Spinal cord (tissue), 9 donors: ENCODE measurements at regions not wholly inside any gene's neighbourhood (a gene's known extent, or its start where the extent isn't known, plus 50 kb on each side); places are given as distances from the start of the nearest gene placed in this dataset.

Source experiments
- DNase-seq, 6 donors: peaks; one replicate each; pipeline versions ENCODE4 v3.0.0 to v3.0.0-alpha.2; 2013 to 2015; ENCODE audit warnings: low spot score in 6 of 6, low read depth in 4 of 6
- H3K27ac ChIP-seq: one replicate; pipeline ENCODE4 v1.5.1; 2013; ENCODE audit warnings: low read depth, low read length, control low read depth
- H3K27me3 ChIP-seq: one replicate; pipeline ENCODE4 v1.6.1; 2013; ENCODE audit warnings: low read length; ENCODE audit not compliant: control insufficient read depth, insufficient read depth
- H3K36me3 ChIP-seq: one replicate; pipeline ENCODE4 v1.6.1; 2013; ENCODE audit warnings: low read length; ENCODE audit not compliant: control insufficient read depth, insufficient read depth
- H3K4me1 ChIP-seq: one replicate; pipeline ENCODE4 v1.6.1; 2013; ENCODE audit warnings: low read length; ENCODE audit not compliant: control insufficient read depth, insufficient read depth
- H3K4me3 ChIP-seq: one replicate; pipeline ENCODE4 v1.5.1; 2013; ENCODE audit warnings: low read depth, low read length, control low read depth
- H3K9me3 ChIP-seq: one replicate; pipeline ENCODE4 v1.6.1; 2013; ENCODE audit warnings: low read length; ENCODE audit not compliant: control insufficient read depth, insufficient read depth
- WGBS: methylation state at CpG from one replicate; pipeline ENCODE4 v1.1.5; 2013; ENCODE audit warnings: missing lambda C conversion rate; ENCODE audit not compliant: insufficient coverage; 5-methylcytosine and 5-hydroxymethylcytosine counted together
- donor health status: healthy.

- no peaks in the 10 kb centered on the region for H3K4me1 ChIP-seq
- H3K9me3 ChIP-seq: no peaks in the 10 kb centered on the region
- no peak overlapping the region for H3K27ac ChIP-seq
- DNase-seq: no peak
- no peaks in the 10 kb centered on the region for H3K27me3 ChIP-seq
- WGBS: 65% methylated on average over 3 of the region's 5 CpGs
- no peaks in the 10 kb centered on the region for H3K36me3 ChIP-seq
- no peak overlapping the region for H3K4me3 ChIP-seq
These were observed 61.9 kb upstream of the PTPRZ1 start for GRCh38 chr7:121810831-121811672.

DNA sequence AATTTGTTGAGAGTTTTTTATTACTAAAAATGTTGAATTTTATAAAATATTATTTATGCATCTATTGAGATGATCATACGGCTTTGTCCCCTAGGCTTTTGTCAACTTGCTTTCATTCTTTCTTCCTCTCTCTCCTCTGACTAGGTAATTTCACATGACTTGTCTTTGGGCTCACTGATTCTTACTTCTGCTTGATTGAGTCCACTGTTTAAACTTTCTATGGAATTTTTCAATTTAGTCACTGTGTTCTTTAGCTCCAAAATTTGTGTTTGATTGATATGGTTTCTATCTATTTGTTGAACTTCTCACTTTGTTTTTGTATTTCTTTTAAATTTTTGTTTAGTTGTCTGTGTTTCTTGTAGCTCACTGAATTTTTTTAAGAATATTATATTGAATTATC, 65.9 kb upstream of the PTPRZ1 start:
- WGBS: no CpG with 5 or more reads among the region's 1 CpG
- no peak overlapping the region for H3K4me3 ChIP-seq
- H3K36me3 ChIP-seq: no peaks in the 10 kb centered on the region
- DNase-seq: no peak
- H3K27ac ChIP-seq: no peak overlapping the region
- peaks cover 3% of the 10 kb centered on the region for H3K9me3 ChIP-seq
- H3K4me1 ChIP-seq: no peaks in the 10 kb centered on the region
- no peaks in the 10 kb centered on the region for H3K27me3 ChIP-seq

DNA sequence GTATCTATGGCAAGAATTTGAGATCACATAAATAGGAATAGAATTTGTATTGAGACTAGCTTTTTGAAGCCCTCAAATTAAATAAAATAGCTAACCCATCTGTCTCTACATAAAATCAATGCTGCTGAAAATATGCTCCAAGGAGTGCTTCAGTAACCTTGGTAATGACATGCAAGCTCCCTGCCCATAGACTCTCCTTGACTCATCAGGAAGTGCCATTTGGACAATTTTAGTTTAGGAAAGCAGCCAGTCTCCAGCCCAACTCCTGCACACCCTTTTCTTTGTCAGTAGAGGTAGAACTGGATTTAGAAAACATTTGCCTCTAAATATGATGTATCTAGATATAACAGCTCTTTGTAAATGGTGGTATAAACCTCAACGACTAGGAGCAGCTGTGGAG, 69.9 kb upstream of the PTPRZ1 start:
- Histone ChIP-seq H3K9me3 (peaks cover 3% of the 10 kb centered on the region), H3K36me3 (no peaks in the 10 kb centered on the region), H3K27me3 (no peaks in the 10 kb centered on the region), H3K4me1 (no peaks in the 10 kb centered on the region), H3K4me3 (no peak overlapping the region), H3K27ac (no peak overlapping the region)
- no CpG with 5 or more reads among the region's 1 CpG for WGBS
- DNase-seq: peak in 1 of 6 donors; percentile 32

- no peak for DNase-seq
- Histone ChIP-seq H3K9me3 (peaks cover 3% of the 10 kb centered on the region), H3K4me1 (no peaks in the 10 kb centered on the region), H3K36me3 (no peaks in the 10 kb centered on the region), H3K27ac (no peak overlapping the region), H3K27me3 (no peaks in the 10 kb centered on the region), H3K4me3 (no peak overlapping the region)
- no CpG with 5 or more reads among the region's 1 CpG for WGBS
These were observed 71.9 kb upstream of the PTPRZ1 start for GRCh38 chr7:121800916-121801675.

DNA sequence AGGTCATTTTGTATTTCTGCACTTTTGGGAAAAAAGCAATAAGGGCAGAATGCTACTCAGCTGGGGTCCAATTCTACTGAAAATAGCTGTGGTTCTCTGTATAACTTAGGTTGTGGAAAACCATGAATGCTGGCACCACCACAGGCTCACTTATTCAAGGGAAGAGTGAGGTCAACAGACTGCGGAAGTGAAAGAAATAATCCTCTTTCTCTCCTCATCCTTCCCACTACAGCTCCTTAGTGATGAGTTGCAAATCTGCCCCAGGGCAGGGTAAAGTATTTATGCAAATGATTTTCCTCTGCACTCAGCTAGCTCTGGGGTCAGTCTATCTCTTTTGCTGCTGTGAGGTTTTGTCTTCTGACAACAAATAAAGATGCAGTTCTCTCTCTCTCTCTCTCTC, 74.1 kb upstream of the PTPRZ1 start:
- H3K4me1 ChIP-seq: no peaks in the 10 kb centered on the region
- peak in 5 of 6 donors; percentile 52 to 89 (median 66) for DNase-seq
- H3K9me3 ChIP-seq: no peaks in the 10 kb centered on the region
- peak overlapping the region; percentile 88 for H3K27ac ChIP-seq
- no peaks in the 10 kb centered on the region for H3K27me3 ChIP-seq
- H3K4me3 ChIP-seq: no peak overlapping the region
- no CpG with 5 or more reads among the region's 1 CpG for WGBS
- no peaks in the 10 kb centered on the region for H3K36me3 ChIP-seq

GRCh38 chr7:121798453-121798840, 74.5 kb upstream of the PTPRZ1 start:
- H3K27ac ChIP-seq: peak overlapping the region; percentile 88

GRCh38 chr7:121797657-121798452, 75.1 kb upstream of the PTPRZ1 start:
- H3K4me1 ChIP-seq: no peaks in the 10 kb centered on the region
- H3K27me3 ChIP-seq: no peaks in the 10 kb centered on the region
- peak; percentile 55 to 93 (median 66) for DNase-seq
- 20% methylated on average over 1 of the region's 6 CpGs for WGBS
- H3K36me3 ChIP-seq: no peaks in the 10 kb centered on the region
- no peaks in the 10 kb centered on the region for H3K9me3 ChIP-seq
- H3K4me3 ChIP-seq: no peak overlapping the region
- peak overlapping the region; percentile 90 for H3K27ac ChIP-seq

More at GRCh38 chr7:121798453-121798840, 74.5 kb upstream of the PTPRZ1 start:
- Histone ChIP-seq H3K9me3 (no peaks in the 10 kb centered on the region), H3K4me3 (no peak overlapping the region), H3K36me3 (no peaks in the 10 kb centered on the region), H3K4me1 (no peaks in the 10 kb centered on the region), H3K27me3 (no peaks in the 10 kb centered on the region)
- peak in 4 of 6 donors; percentile 14 to 58 (median 31) for DNase-seq
- no CpG with 5 or more reads among the region's 2 CpGs for WGBS

DNA sequence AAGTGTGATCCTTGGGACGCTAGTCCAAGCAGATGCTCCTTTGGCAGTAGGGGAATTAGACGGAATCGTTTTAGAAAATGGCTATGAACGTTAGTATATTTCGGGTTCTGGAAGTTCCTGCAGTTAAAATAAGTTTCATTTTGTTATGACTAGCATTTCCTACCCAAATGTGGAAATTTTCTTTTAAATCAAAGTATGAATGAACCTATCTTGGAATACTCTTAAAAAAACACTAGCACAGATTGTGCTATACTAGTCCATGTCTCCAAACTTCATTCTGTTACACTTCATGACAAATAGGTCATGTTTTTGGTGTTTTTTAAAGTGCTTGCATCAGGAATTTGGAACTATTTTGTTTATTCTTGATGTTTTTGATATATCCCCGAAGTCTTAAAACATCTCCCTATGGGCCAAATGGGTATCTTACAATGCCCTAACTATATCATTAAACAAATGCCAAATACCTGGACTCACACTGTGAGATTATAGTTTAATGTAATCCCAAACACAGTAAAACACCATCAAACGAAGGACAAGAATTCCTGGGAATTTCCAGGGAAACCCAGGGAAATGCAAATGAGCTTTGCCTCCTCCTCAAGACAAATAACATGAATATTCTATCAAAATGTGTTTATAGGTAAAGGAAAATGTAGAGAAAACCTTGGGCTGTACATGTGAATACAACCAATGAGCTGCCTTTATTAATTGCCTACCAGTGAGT, 75.9 kb upstream of the PTPRZ1 start:
- Histone ChIP-seq H3K9me3 (no peaks in the 10 kb centered on the region), H3K36me3 (no peaks in the 10 kb centered on the region), H3K27ac (peak overlapping the region; percentile 90), H3K4me3 (no peak overlapping the region), H3K27me3 (no peaks in the 10 kb centered on the region), H3K4me1 (no peaks in the 10 kb centered on the region)
- DNase-seq: peak in 5 of 6 donors; percentile 29 to 80 (median 41)
- 20% methylated on average over 1 of the region's 7 CpGs for WGBS

- WGBS: 39% methylated on average over 4 of the region's 4 CpGs
- DNase-seq: peak in 4 of 6 donors; percentile 9 to 72 (median 34)
- H3K4me1 ChIP-seq: no peaks in the 10 kb centered on the region
- H3K27me3 ChIP-seq: no peaks in the 10 kb centered on the region
- no peak overlapping the region for H3K4me3 ChIP-seq
- no peaks in the 10 kb centered on the region for H3K9me3 ChIP-seq
- H3K36me3 ChIP-seq: no peaks in the 10 kb centered on the region
- H3K27ac ChIP-seq: peak overlapping the region; percentile 90
These were observed 76.6 kb upstream of the PTPRZ1 start for GRCh38 chr7:121796381-121796780.
